Mesodermal cell (in vitro differentiated cells): ENCODE measurements at regions not wholly inside any gene's neighbourhood (a gene's known extent, or its start where the extent isn't known, plus 50 kb on each side); places are given as distances from the start of the nearest gene placed in this dataset.

Source experiments
- H3K27ac ChIP-seq: 2 replicates; pipeline ENCODE4 v1.7.0; 2013; ENCODE audit warnings: mild to moderate bottlenecking, low read depth, low read length, moderate library complexity; ENCODE audit not compliant: severe bottlenecking
- H3K36me3 ChIP-seq: 2 replicates; pipeline ENCODE4 v1.7.1; 2013; ENCODE audit warnings: mild to moderate bottlenecking, low read length, moderate library complexity; ENCODE audit not compliant: control insufficient read depth, insufficient read depth
- H3K4me1 ChIP-seq: one replicate; pipeline ENCODE4 v1.7.1; 2013; ENCODE audit warnings: mild to moderate bottlenecking, low read length; ENCODE audit not compliant: insufficient read depth, control insufficient read depth, poor library complexity, severe bottlenecking
- H3K4me3 ChIP-seq: 2 replicates; pipeline ENCODE4 v1.7.0; 2013; ENCODE audit warnings: low read length, control low read depth, mild to moderate bottlenecking; ENCODE audit not compliant: insufficient read depth, poor library complexity, severe bottlenecking; ENCODE audit errors: extremely low read depth
- H3K9me3 ChIP-seq: 2 replicates; pipeline ENCODE4 v1.7.1; 2013; ENCODE audit warnings: mild to moderate bottlenecking, low read length, moderate library complexity; ENCODE audit not compliant: control insufficient read depth
- WGBS, 2 experiments: methylation state at CpG; one replicate each; pipeline ENCODE4 v1.1.5; 2013; ENCODE audit warnings: missing lambda C conversion rate in 2 of 2; ENCODE audit not compliant: insufficient coverage in 2 of 2; 5-methylcytosine and 5-hydroxymethylcytosine counted together

- Histone ChIP-seq H3K4me1 (no peaks in the 10 kb centered on the region), H3K9me3 (no peaks in the 10 kb centered on the region), H3K4me3 (no peak overlapping the region), H3K36me3 (no peaks in the 10 kb centered on the region), H3K27ac (no peak overlapping the region)
- WGBS, 2 experiments: 86 to 88% methylated on average over 16 of the region's 16 CpGs
Measured at GRCh38 chr2:238796223-238796885, 51.5 kb upstream of the TWIST2 start.

DNA sequence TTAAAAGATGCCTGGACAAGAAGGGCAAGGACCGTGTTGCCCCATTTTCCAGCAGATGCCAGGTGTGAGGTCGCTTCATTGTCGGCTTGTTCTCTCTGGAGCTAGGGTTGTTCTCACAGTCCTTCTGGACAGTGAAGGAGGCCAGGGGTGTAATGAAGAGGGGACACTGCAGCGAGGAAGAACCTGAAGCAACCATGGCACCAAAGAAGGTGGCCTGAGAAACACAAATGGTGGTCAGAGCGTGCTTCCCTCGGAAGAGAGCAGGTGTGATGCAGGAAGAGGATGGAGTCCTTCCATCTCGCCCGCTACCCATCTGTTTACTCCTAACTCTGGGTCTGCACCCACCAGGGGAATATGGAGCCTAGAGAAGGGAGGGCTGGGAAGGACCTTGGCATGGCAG, 50.3 kb upstream of the TWIST2 start:
- H3K27ac ChIP-seq: no peak overlapping the region
- no peaks in the 10 kb centered on the region for H3K9me3 ChIP-seq
- H3K4me3 ChIP-seq: no peak overlapping the region
- no peaks in the 10 kb centered on the region for H3K36me3 ChIP-seq
- H3K4me1 ChIP-seq: no peaks in the 10 kb centered on the region
- WGBS, 2 experiments: 87 to 95% methylated on average over 4 to 6 of the region's 8 CpGs
